Natural killer cell treated with Interleukin-12 subunit alpha and Interleukin-12 subunit beta and Interleukin-15 and Interleukin-18, amount 100 ng/mL, for 72 hours (primary cell): ENCODE measurements at regions not wholly inside any gene's neighbourhood (a gene's known extent, or its start where the extent isn't known, plus 50 kb on each side); places are given as distances from the start of the nearest gene placed in this dataset.
"Not testable (repeated sequence)": the region's sequence is repeated elsewhere in the genome, so short reads cannot be mapped to it uniquely, and the experiment has no call there.

Experiments
- ATAC-seq, 2 donors: fragments of 150-1000 bp; cut with Tn5 transposase in 1 of 2; sonication (Bioruptor Pico), chemical (Tn5 transposase) in 1 of 2; 2 replicates each; pipeline ENCODE4 v1.10.0; 2021
- DNase-seq: peaks from one replicate; pipeline ENCODE4 v3.0.0; 2022; ENCODE audit warnings: low spot score
- H3K27ac Mint-ChIP-seq, 2 donors: 1 replicate in 1 of 2; 2 replicates in 1 of 2; pipeline ENCODE4 v1.8.0; 2022; ENCODE audit warnings: mixed read lengths in 2 of 2, mild to moderate bottlenecking in 1 of 2, moderate library complexity in 1 of 2
- H3K27me3 Mint-ChIP-seq, 2 donors: 1 replicate in 1 of 2; 2 replicates in 1 of 2; pipeline ENCODE4 v1.8.0; 2022; ENCODE audit warnings: mixed read lengths in 2 of 2
- H3K36me3 Mint-ChIP-seq: one replicate; pipeline ENCODE4 v1.8.0; 2022; ENCODE audit warnings: mixed read lengths
- H3K4me1 Mint-ChIP-seq, 2 donors: 1 replicate in 1 of 2; 2 replicates in 1 of 2; pipeline ENCODE4 v1.8.0; 2022; ENCODE audit warnings: low read depth in 2 of 2, mixed read lengths in 2 of 2, mild to moderate bottlenecking in 1 of 2
- H3K4me3 Mint-ChIP-seq: one replicate; pipeline ENCODE4 v1.8.0; 2022; ENCODE audit warnings: mixed read lengths
- H3K9me3 Mint-ChIP-seq: 2 replicates; pipeline ENCODE4 v1.8.0; 2022; ENCODE audit warnings: mixed read lengths

DNA sequence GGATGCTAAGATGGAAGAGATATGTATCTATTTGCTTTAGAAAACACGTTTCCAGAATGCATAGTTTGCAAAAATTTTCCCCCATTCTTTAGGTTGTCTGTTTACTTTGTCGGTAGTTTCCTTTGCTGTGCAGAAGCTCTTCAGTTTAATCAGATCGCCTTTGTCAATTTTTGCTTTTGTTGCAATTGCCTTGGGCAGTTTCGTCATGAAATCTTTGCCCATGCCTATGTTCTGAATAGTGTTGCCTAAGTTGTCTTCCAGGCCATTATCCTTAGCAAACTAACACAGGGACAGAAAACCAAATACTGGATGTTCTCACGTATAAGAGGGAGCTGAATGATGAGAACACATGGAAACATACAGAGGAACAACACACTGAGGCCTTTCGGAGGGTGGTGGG is 454.2 kb upstream of the SLC35B3 start:
- ATAC-seq (no peak), DNase-seq (no peak)
- Mint-ChIP-seq H3K4me3 (no peak overlapping the region), H3K27me3 (no peaks in the 10 kb centered on the region), H3K9me3 (peaks cover 2% of the 10 kb centered on the region), H3K36me3 (no peaks in the 10 kb centered on the region), H3K4me1 (no peaks in the 10 kb centered on the region), H3K27ac (no peak overlapping the region)

DNA sequence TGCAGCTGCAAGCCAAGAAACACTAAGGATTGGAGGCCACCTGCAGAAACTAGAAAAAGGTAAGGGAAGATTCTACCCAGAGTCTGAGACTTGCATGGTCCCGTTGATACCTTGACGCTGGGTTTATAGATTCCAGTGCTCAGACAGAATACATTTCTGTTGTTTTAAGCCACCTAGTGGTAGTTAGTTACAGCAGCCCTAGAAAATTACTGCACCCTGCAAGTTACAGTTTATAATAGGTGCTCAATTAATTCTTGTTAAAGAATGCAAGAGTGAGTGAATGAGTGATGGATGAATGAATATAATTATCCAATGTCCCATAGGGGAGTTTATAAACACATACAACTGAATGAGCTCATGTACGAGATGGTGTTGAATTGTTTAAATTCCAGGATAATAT is 453.1 kb upstream of the SLC35B3 start:
- no peaks in the 10 kb centered on the region for H3K4me1 Mint-ChIP-seq
- ATAC-seq (no peak), DNase-seq (no peak)
- peaks cover 6% of the 10 kb centered on the region for H3K9me3 Mint-ChIP-seq
- no peaks in the 10 kb centered on the region for H3K27me3 Mint-ChIP-seq
- no peaks in the 10 kb centered on the region for H3K36me3 Mint-ChIP-seq
- H3K4me3 Mint-ChIP-seq: no peak overlapping the region
- H3K27ac Mint-ChIP-seq: no peak overlapping the region

DNA sequence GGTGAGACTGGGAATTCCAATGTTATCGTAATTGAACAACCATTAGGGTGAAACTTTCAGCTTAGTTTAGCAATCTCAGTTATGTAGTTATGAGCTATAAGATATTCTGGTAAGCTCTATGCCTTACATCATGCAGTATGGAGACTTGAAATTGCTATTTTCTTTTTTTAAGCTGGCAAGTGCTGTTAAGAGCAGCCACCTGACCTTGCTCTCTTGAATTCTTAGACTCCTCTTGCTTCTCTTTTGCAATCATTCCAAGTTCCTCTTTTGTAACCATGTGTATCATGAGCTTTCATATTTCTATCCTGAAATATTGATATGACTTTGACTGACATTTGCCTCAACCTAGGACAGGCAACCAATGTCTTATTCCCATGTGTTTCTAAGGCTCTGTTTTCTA is 446.3 kb upstream of the SLC35B3 start:
- no peak for DNase-seq
- Mint-ChIP-seq H3K27ac (no peak overlapping the region), H3K9me3 (peaks cover 12% of the 10 kb centered on the region), H3K4me1 (no peaks in the 10 kb centered on the region), H3K4me3 (no peak overlapping the region), H3K36me3 (no peaks in the 10 kb centered on the region), H3K27me3 (no peaks in the 10 kb centered on the region)
- ATAC-seq: no peak

DNA sequence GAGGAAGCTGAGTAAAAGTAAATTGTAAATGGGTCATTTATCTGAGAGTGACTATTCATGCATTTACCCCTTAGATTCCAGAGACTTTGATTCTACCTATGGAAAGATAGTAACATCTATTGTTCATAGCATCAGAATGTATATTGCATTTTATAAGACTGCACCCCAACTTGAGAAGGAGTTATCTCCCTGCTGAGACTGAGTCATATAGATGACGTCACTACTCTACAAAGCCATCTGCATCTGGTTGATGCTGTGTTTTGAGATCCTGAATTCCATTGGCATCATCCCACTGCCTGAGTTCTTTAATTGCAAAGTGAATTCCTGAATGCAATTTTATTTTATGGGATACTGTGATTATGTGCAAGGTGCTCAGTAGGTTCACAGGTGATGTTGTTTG is 444.0 kb upstream of the SLC35B3 start:
- Mint-ChIP-seq H3K36me3 (no peaks in the 10 kb centered on the region), H3K9me3 (peaks cover 15% of the 10 kb centered on the region), H3K27ac (no peak overlapping the region)

DNA sequence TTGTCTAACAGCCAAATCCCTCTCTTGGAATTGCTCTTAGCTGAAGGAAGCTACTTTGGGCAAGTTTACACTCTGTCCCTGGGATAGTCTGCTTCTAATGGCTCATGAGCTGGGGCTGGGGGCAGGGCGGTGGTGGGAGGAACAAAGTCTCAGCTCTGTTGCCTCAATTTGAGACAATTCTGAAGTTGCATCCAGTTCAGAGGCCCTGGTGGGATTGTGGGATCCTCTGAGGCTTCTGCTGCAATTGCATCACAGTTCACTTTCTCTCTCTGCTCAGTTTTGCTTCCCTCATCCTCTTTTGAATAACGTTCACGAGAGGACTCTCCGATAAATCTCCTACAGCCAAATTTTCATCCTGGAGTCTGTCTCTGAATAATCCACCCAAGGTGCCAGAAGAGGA is 440.6 kb upstream of the SLC35B3 start:
- H3K27me3 Mint-ChIP-seq: no peaks in the 10 kb centered on the region
- ATAC-seq: no peak
- H3K36me3 Mint-ChIP-seq: no peaks in the 10 kb centered on the region
- no peaks in the 10 kb centered on the region for H3K4me1 Mint-ChIP-seq
- peaks cover 14% of the 10 kb centered on the region for H3K9me3 Mint-ChIP-seq
- H3K27ac Mint-ChIP-seq: no peak overlapping the region
- H3K4me3 Mint-ChIP-seq: no peak overlapping the region
- DNase-seq: no peak

More for the DNA sequence above, 444.0 kb upstream of the SLC35B3 start:
- Mint-ChIP-seq H3K4me1 (no peaks in the 10 kb centered on the region), H3K27me3 (no peaks in the 10 kb centered on the region), H3K4me3 (no peak overlapping the region)
- ATAC-seq (no peak), DNase-seq (no peak)

DNA sequence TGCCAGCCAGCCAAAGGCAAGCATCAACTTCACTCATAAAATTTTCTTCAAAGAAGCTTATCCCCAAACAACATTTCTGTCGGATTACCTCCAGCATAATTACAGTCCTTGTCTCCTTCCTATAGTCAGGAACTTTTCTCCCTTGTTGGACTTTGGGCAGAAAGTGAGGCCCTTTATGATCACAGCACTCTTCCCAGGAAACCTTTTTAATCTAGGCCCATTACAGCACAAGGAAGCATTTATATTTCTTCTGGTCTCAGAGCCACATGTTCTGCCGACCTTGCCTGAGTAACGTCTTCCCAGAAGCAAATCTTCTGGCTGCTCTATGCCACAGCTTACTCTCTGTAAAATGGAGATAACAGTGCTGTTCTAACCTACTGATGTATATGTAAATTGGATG is 437.2 kb upstream of the SLC35B3 start:
- DNase-seq (no peak), ATAC-seq (no peak)
- H3K4me1 Mint-ChIP-seq: no peaks in the 10 kb centered on the region
- H3K36me3 Mint-ChIP-seq: no peaks in the 10 kb centered on the region
- peaks cover 11% of the 10 kb centered on the region for H3K9me3 Mint-ChIP-seq
- H3K27me3 Mint-ChIP-seq: no peaks in the 10 kb centered on the region
- no peak overlapping the region for H3K4me3 Mint-ChIP-seq
- no peak overlapping the region for H3K27ac Mint-ChIP-seq

DNA sequence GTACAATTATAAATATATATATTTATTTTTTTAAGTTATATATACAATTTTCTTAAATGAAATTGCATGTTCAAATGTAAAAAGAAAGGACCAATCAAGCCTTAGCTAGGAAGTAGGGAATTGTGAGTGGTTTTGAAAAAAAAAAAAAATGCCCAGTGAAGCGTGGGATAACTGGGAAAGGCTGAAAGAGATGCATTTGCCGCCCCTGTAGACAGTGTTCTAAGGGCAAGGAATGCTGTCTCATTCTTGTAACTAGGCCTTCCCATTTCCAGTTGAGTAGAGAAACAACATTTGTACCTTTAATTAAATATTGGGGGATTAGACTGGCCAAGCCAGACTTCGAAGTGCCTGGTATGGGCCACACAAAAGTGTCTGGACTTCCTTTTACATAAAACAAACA is 430.1 kb upstream of the SLC35B3 start:
- ATAC-seq (no peak), DNase-seq (no peak)
- Mint-ChIP-seq H3K9me3 (peaks cover 2% of the 10 kb centered on the region), H3K27me3 (no peaks in the 10 kb centered on the region), H3K36me3 (no peaks in the 10 kb centered on the region), H3K27ac (no peak overlapping the region), H3K4me3 (no peak overlapping the region), H3K4me1 (no peaks in the 10 kb centered on the region)

DNA sequence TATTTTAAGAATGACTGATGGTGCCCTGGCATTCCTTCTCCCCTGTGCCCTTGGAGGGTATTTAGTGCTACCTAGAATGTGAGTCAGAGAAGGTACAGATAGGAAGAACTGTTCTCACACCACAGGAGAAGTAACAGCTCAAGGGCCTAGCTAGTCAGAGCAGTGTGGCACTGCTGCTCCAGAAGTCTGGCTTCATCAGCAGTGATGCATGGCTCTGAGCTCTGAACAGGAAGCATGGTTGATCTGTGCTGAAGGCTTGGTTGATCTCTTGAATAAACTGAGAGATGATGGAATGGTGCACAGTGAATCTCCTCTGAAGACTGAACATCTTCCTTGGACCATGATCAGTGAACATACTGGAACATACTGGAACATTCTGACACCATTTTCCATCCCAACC is 425.3 kb upstream of the SLC35B3 start:
- Mint-ChIP-seq H3K9me3 (peaks cover 2% of the 10 kb centered on the region), H3K36me3 (no peaks in the 10 kb centered on the region), H3K27me3 (no peaks in the 10 kb centered on the region), H3K27ac (no peak overlapping the region), H3K4me3 (no peak overlapping the region), H3K4me1 (no peaks in the 10 kb centered on the region)
- DNase-seq: no peak
- no peak for ATAC-seq

DNA sequence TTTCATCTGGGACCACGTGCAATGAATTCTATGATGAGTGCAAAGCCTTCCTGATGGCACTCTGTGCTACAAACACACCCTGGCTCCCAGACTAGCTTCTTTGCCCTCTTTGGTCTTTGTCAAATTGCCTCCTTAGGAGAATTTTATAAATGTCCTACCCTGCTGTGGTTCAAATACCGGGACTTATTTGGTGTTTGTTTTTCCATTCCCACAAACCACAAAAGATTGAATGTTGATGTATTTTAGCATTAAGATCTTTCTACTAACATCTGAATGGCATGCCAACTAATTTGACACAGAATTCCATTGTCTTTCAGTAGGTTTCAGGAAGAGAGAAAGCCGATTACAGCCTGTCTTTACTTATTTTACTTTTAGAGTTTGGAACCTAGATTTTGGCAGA is 424.2 kb upstream of the SLC35B3 start:
- ATAC-seq (no peak), DNase-seq (no peak)
- H3K4me3 Mint-ChIP-seq: no peak overlapping the region
- H3K27ac Mint-ChIP-seq: no peak overlapping the region
- H3K36me3 Mint-ChIP-seq: no peaks in the 10 kb centered on the region
- H3K4me1 Mint-ChIP-seq: no peaks in the 10 kb centered on the region
- H3K27me3 Mint-ChIP-seq: no peaks in the 10 kb centered on the region
- H3K9me3 Mint-ChIP-seq: no peaks in the 10 kb centered on the region

DNA sequence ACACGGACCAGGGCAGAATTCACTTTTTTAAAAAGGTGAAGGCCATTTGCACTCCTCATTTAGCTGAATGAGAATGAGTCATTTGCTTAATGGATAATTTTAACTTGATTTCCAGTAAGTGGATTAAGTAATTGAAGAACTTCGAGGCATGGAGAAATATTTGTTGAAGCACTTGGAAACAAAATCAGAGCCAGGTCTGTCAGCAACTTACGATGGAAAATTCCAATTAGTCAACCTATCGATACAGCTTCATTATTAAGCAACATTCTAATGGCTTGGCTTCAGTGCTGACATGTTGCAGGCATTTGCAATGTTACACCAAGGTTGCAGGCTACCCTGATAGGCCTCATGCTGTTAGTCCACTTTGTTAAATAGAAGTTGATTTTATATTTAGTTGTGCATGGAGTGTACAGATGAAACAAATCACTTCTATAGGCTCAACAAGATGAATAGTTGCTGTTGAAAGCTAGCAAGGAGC is 423.5 kb upstream of the SLC35B3 start:
- Mint-ChIP-seq H3K4me3 (no peak overlapping the region), H3K27me3 (no peaks in the 10 kb centered on the region), H3K36me3 (no peaks in the 10 kb centered on the region), H3K9me3 (no peaks in the 10 kb centered on the region), H3K4me1 (no peaks in the 10 kb centered on the region), H3K27ac (no peak overlapping the region)
- no peak for DNase-seq
- ATAC-seq: no peak

DNA sequence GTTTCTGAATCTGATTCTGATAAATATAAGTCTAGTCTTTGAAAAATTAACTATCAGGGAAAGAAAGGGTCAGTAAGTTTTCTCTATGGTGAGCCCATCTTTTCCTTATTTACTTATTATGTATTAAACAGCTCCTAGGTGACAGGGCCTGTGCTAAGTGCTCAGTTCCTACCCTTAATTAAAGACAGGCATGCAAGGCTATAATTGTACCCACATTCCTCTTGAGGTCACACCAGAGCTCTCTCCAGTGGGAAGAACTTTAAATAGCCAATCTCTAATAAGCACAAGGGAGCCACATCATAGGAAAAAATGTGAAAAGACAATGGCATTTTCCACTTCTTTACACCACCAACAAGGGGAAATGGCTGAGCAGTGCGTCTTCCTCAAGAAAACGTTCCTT is 421.8 kb upstream of the SLC35B3 start:
- Mint-ChIP-seq H3K27me3 (no peaks in the 10 kb centered on the region), H3K27ac (no peak overlapping the region), H3K4me3 (no peak overlapping the region), H3K36me3 (no peaks in the 10 kb centered on the region), H3K4me1 (no peaks in the 10 kb centered on the region), H3K9me3 (peaks cover 2% of the 10 kb centered on the region)
- ATAC-seq (no peak), DNase-seq (no peak)

DNA sequence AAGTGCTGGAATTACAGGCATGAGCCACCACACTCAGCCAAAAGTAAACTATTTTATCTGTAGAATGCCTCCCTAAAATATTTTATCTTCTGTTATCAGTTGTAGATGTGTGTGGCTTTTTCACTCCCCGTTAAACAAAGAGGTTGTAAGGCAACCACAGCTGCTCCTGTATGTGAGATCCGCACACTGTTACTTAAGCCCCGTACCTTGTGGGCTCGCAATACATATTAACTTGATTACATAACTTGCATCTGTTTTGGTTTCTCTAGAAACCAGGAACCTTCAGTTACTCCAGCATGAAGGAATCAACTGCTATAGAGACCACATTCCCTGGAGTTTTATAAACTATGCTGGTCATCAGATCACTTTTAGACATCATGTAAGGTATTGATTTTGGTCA is 420.1 kb upstream of the SLC35B3 start:
- no peak overlapping the region for H3K27ac Mint-ChIP-seq
- no peak overlapping the region for H3K4me3 Mint-ChIP-seq
- H3K4me1 Mint-ChIP-seq: no peaks in the 10 kb centered on the region
- peaks cover 10% of the 10 kb centered on the region for H3K9me3 Mint-ChIP-seq
- no peaks in the 10 kb centered on the region for H3K27me3 Mint-ChIP-seq
- ATAC-seq: no peak
- H3K36me3 Mint-ChIP-seq: no peaks in the 10 kb centered on the region
- DNase-seq: no peak

DNA sequence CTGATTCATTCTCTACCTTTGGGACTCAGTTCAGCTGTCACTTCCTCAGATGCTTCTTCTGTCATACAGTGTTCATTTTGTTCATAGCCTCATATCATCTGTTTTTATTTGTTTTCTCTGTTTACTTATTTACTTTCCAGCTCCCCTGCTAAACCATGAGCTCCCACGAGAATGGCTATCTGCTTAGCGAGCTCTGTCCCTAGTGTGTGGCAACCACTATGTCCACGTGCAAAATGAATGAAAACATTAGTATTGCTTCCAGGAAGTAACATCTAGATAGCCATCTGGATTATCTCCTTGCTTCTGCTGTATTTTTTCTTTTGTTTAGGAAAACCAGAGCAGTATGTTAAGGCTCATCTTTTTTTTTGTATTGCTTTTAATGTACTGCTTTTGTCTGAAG is 417.0 kb upstream of the SLC35B3 start:
- Mint-ChIP-seq H3K27me3 (no peaks in the 10 kb centered on the region), H3K27ac (no peak overlapping the region), H3K4me3 (no peak overlapping the region), H3K9me3 (peaks cover 13% of the 10 kb centered on the region), H3K36me3 (no peaks in the 10 kb centered on the region), H3K4me1 (no peaks in the 10 kb centered on the region)
- no peak for ATAC-seq
- no peak for DNase-seq

DNA sequence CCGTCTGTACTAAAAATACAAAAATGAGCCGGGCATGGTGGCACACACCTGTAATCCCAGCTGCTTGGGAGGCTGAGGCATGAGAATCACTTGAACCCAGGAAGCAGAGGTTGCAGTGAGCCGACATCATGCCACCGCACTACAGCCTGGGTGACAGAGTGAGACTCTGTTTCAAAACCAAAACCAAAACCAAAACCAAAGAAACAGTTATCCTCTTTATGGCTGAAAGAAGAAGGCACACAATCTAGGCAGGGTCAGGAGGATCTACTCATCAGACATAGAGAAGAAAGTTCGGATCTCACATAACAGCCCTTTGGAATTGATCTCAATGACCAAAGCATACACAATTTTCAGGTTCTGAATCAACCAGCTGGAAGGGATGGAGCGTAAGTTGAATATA is 411.3 kb upstream of the SLC35B3 start:
- H3K4me3 Mint-ChIP-seq, DNase-seq, H3K27me3 Mint-ChIP-seq, H3K27ac Mint-ChIP-seq, H3K36me3 Mint-ChIP-seq, H3K4me1 Mint-ChIP-seq, ATAC-seq: not testable (repeated sequence)
- H3K9me3 Mint-ChIP-seq: peaks cover 12% of the 10 kb centered on the region

DNA sequence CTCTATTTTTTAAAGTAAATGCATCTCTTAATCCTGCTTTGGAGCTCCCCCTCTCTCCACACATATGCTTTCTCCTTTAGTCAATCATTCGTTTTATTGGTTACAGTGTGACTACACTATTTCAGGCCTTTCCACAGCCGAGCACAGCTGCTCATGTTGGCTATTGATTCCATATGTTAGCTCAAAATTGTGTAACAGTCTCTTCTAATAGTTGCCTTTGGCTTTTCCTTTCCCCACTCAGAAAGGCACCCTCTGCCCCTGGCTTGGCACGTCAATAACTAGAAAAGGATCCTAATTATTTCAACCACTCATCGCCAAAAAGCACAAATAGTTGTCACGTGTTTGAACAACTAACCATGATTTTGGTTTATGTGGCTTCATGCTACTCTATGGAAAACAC is 410.3 kb upstream of the SLC35B3 start:
- Mint-ChIP-seq H3K4me1 (no peaks in the 10 kb centered on the region), H3K27ac (no peak overlapping the region), H3K4me3 (no peak overlapping the region), H3K36me3 (no peaks in the 10 kb centered on the region), H3K9me3 (peaks cover 11% of the 10 kb centered on the region), H3K27me3 (no peaks in the 10 kb centered on the region)
- no peak for ATAC-seq
- DNase-seq: no peak
